ENCODE measurements at regions not wholly inside any gene's neighbourhood (a gene's known extent, or its start where the extent isn't known, plus 50 kb on each side); places are given as distances from the start of the nearest gene placed in this dataset.

- H3K4me3 ChIP-seq = no peak overlapping the region
- H3K27me3 ChIP-seq = peaks cover 0 to 22% (median 5%) of the 10 kb centered on the region in 3 donors
- H3K36me3 ChIP-seq = no peaks in the 10 kb centered on the region
- TF ChIP-seq EP300 (IDR thresholded peaks at IDR 0.05) = no peak
- no peak for TF ChIP-seq CTCF (IDR thresholded peaks at IDR 0.05)
- TF ChIP-seq POLR2A (IDR thresholded peaks at IDR 0.05) = no peak
- TF ChIP-seq POLR2AphosphoS5 (IDR thresholded peaks at IDR 0.05) = no peak
- 27 to 69% methylated on average over 24 of the region's 24 CpGs for WGBS, 2 donors
- intact Hi-C loops (cut with DNase I) = no loop called here
- H3K9me3 ChIP-seq = no peaks in the 10 kb centered on the region
- peak; percentile 58 for DNase-seq
- H3K27ac ChIP-seq = no peak overlapping the region
- no peaks in the 10 kb centered on the region for H3K4me1 ChIP-seq
Observed at GRCh38 chr1:5661196-5662085, 330.8 kb downstream of the NPHP4 start.

DNA sequence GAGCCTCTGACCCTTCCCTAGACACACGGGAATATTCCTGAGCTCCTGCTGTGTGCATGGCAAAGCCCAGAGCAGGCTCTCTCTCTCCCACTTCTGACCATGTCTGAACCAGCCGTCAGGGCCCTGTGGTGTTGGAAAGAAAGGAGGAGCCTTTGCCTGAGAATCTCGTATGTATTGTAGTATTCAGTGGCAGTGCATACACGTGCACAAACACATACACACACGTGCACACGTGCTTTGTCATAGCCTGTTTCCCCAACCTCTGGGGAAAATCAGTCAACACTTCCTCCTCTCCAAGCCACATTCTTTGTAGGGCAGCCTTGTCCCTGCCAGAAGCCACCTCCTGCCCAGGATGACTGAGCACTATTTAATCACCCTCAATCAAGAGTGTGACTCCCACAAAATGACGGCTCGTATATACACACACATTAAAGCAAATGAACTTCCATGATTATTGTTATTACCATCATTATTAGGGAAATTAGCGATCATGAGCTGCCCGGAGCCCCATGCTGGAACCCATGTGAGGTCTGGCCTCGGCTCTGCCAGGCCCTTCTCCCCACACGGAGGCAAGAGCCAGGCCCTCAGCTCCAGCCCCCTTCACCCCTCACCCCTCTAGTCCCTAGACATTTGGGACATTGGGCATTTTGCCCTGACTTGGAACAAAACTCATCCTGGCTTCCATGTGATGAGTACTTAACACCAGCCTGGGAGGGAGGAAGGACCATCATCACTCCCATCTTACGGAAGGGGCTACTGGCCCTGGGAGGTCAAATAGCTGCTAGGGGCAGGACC lies 331.9 kb downstream of the NPHP4 start:
- Histone ChIP-seq H3K27me3 (peaks cover 0 to 22% (median 5%) of the 10 kb centered on the region in 3 donors), H3K27ac (no peak overlapping the region), H3K4me1 (no peaks in the 10 kb centered on the region), H3K36me3 (no peaks in the 10 kb centered on the region), H3K9me3 (no peaks in the 10 kb centered on the region), H3K4me3 (no peak overlapping the region)
- 43 to 44% methylated on average over 13 of the region's 13 CpGs for WGBS, 2 donors
- intact Hi-C loops (cut with DNase I) = no loop called here
- DNase-seq = peak; percentile 37
- TF ChIP-seq CTCF (IDR thresholded peaks at IDR 0.05) = no peak
- TF ChIP-seq POLR2AphosphoS5 (IDR thresholded peaks at IDR 0.05) = no peak
- no peak for TF ChIP-seq POLR2A (IDR thresholded peaks at IDR 0.05)
- no peak for TF ChIP-seq EP300 (IDR thresholded peaks at IDR 0.05)

DNA sequence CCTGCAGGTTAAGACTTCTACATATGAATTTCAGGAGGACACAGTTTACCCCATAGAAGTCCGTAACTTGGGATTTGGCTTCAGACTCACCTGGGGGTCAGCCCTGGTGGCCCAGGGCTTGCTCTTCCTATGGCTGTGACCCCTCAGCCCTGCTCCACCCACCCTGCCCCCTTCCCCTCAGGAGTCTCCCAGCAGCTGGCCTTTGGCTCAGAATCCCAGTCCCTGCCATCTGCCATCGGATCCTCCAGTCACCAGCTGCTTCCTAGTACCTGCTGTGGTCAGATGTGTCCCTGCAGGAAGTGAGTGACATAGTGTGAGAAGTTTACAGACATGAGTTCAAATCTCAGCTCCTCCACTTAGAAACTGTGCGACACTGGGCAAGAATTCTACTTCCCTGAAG lies 332.6 kb downstream of the NPHP4 start:
- Histone ChIP-seq H3K4me3 (no peak overlapping the region), H3K27ac (no peak overlapping the region), H3K36me3 (no peaks in the 10 kb centered on the region), H3K9me3 (no peaks in the 10 kb centered on the region), H3K27me3 (peaks cover 0 to 22% (median 5%) of the 10 kb centered on the region in 3 donors), H3K4me1 (no peaks in the 10 kb centered on the region)
- TF ChIP-seq POLR2A (IDR thresholded peaks at IDR 0.05) = no peak
- no peak for TF ChIP-seq POLR2AphosphoS5 (IDR thresholded peaks at IDR 0.05)
- TF ChIP-seq CTCF (IDR thresholded peaks at IDR 0.05) = no peak
- no peak for TF ChIP-seq EP300 (IDR thresholded peaks at IDR 0.05)
- DNase-seq = peak; percentile 30
- intact Hi-C loops (cut with DNase I) = no loop called here
- 72 to 74% methylated on average over 3 of the region's 3 CpGs for WGBS, 2 donors

GRCh38 chr1:5658340-5659316 lies 333.6 kb downstream of the NPHP4 start:
- Histone ChIP-seq H3K4me1 (no peaks in the 10 kb centered on the region), H3K9me3 (no peaks in the 10 kb centered on the region), H3K27ac (no peak overlapping the region), H3K4me3 (no peak overlapping the region), H3K27me3 (peaks cover 0 to 22% (median 0%) of the 10 kb centered on the region in 3 donors), H3K36me3 (no peaks in the 10 kb centered on the region)
- peak; percentile 30 for DNase-seq
- 39 to 66% methylated on average over 16 of the region's 16 CpGs for WGBS, 2 donors
- no peak for TF ChIP-seq POLR2AphosphoS5 (IDR thresholded peaks at IDR 0.05)
- TF ChIP-seq CTCF (IDR thresholded peaks at IDR 0.05) = no peak
- TF ChIP-seq POLR2A (IDR thresholded peaks at IDR 0.05) = no peak
- TF ChIP-seq EP300 (IDR thresholded peaks at IDR 0.05) = no peak
- intact Hi-C loops (cut with DNase I) = no loop called here
